Liver (tissue), 8 donors: ENCODE measurements at regions not wholly inside any gene's neighbourhood (a gene's known extent, or its start where the extent isn't known, plus 50 kb on each side); places are given as distances from the start of the nearest gene placed in this dataset.
A peak's percentile ranks its signal among the peaks of the same experiment; 100 is the strongest.

ENCODE experiments used
- DNase-seq: peaks from one replicate; pipeline ENCODE4 v3.0.0-alpha.2; 2017; ENCODE audit warnings: low spot score
- H3K27ac ChIP-seq, 2 donors: one replicate each; pipeline ENCODE4 v1.7.0; 2013; ENCODE audit warnings: inconsistent platforms in 2 of 2, low read length in 2 of 2, control low read depth in 1 of 2, low read depth in 1 of 2, mild to moderate bottlenecking in 1 of 2
- H3K27me3 ChIP-seq, 4 donors: one replicate each; pipeline versions ENCODE4 v1.6.1 to v1.7.0; 2013; ENCODE audit warnings: low read length in 3 of 4, inconsistent platforms in 1 of 4, mild to moderate bottlenecking in 1 of 4, moderate library complexity in 1 of 4; ENCODE audit not compliant: control insufficient read depth in 4 of 4, insufficient read depth in 4 of 4
- H3K36me3 ChIP-seq, 4 donors: one replicate each; pipeline versions ENCODE4 v1.6.1 to v1.7.0; 2013; ENCODE audit warnings: low read length in 3 of 4, mild to moderate bottlenecking in 3 of 4, low read depth in 1 of 4, moderate library complexity in 1 of 4; ENCODE audit not compliant: control insufficient read depth in 4 of 4, insufficient read depth in 3 of 4
- H3K4me1 ChIP-seq, 4 donors: one replicate each; pipeline versions ENCODE4 v1.6.1 to v1.7.0; 2013; ENCODE audit warnings: low read length in 3 of 4, mild to moderate bottlenecking in 3 of 4, moderate library complexity in 1 of 4; ENCODE audit not compliant: control insufficient read depth in 4 of 4, insufficient read depth in 4 of 4
- H3K4me3 ChIP-seq, 3 donors: one replicate each; pipeline versions ENCODE4 v1.6.1 to v1.7.0; 2013; ENCODE audit warnings: low read length in 3 of 3, control low read depth in 1 of 3, low read depth in 1 of 3, mild to moderate bottlenecking in 1 of 3
- H3K9ac ChIP-seq, 2 donors: one replicate each; pipeline ENCODE4 v1.7.0; 2013; ENCODE audit warnings: low read length in 2 of 2, mild to moderate bottlenecking in 2 of 2, moderate library complexity in 2 of 2, control low read depth in 1 of 2, low read depth in 1 of 2
- H3K9me3 ChIP-seq, 4 donors: one replicate each; pipeline versions ENCODE4 v1.6.1 to v1.7.0; 2013; ENCODE audit warnings: low read length in 3 of 4; ENCODE audit not compliant: control insufficient read depth in 4 of 4
- ATF3 ChIP-seq: IDR thresholded peaks from 2 replicates; pipeline ENCODE4 v1.6.1; 2016; ENCODE audit warnings: antibody characterized with exemption
- EGR1 ChIP-seq, 2 donors: IDR thresholded peaks; 2 replicates each; pipeline ENCODE4 v1.6.1; 2016 to 2018; ENCODE audit warnings: antibody characterized with exemption in 2 of 2, low read depth in 2 of 2
- FOXA1 ChIP-seq: IDR thresholded peaks from 2 replicates; pipeline ENCODE4 v1.6.1; 2016; ENCODE audit warnings: antibody characterized with exemption
- GABPA ChIP-seq, 2 donors: IDR thresholded peaks in 1 of 2; conservative IDR thresholded peaks in 1 of 2; 2 replicates each; pipeline ENCODE4 v1.6.1; 2016; ENCODE audit warnings: antibody characterized with exemption in 2 of 2, mild to moderate bottlenecking in 1 of 2, moderate library complexity in 1 of 2
- HNF4A ChIP-seq, 2 donors: conservative IDR thresholded peaks; 2 replicates each; pipeline ENCODE4 v1.6.1; 2016; ENCODE audit warnings: antibody characterized with exemption in 2 of 2, mild to moderate bottlenecking in 2 of 2
- HNF4G ChIP-seq: IDR thresholded peaks from 2 replicates; pipeline ENCODE4 v1.6.1; 2016; ENCODE audit warnings: antibody characterized with exemption
- JUND ChIP-seq, 2 donors: IDR thresholded peaks; 2 replicates each; pipeline ENCODE4 v1.6.1; 2016; ENCODE audit warnings: antibody characterized with exemption in 2 of 2
- NR2F2 ChIP-seq: IDR thresholded peaks from 2 replicates; pipeline ENCODE4 v1.6.1; 2016; ENCODE audit warnings: antibody characterized with exemption
- RXRA ChIP-seq, 2 donors: IDR thresholded peaks; 2 replicates each; pipeline ENCODE4 v1.6.1; 2017 to 2018; ENCODE audit warnings: antibody characterized with exemption in 2 of 2, mild to moderate bottlenecking in 1 of 2
- SP1 ChIP-seq: IDR thresholded peaks from 2 replicates; pipeline ENCODE4 v1.6.1; 2018; ENCODE audit warnings: antibody characterized with exemption, mild to moderate bottlenecking
- TAF1 ChIP-seq: conservative IDR thresholded peaks from 2 replicates; pipeline ENCODE4 v1.6.1; 2016; ENCODE audit warnings: antibody characterized with exemption, mild to moderate bottlenecking
- YY1 ChIP-seq: IDR thresholded peaks from 2 replicates; pipeline ENCODE4 v1.6.1; 2016; ENCODE audit warnings: antibody characterized with exemption, mild to moderate bottlenecking
- WGBS: extraction: QIAGEN DNeasy Blood & Tissue Kit; methylation state at CpG from one replicate; pipeline ENCODE4 v1.1.7; 2013; 5-methylcytosine and 5-hydroxymethylcytosine counted together
- TF ChIP-seq, protein P1 (sequence below): fragments of 150-350 bp; IDR thresholded peaks from 2 replicates; pipeline ENCODE4 v1.5.1; 2017; ENCODE audit warnings: improper control_type of control experiment, low read depth, low read length; ENCODE audit not compliant: missing input control
- TF ChIP-seq, protein P2 (sequence below): IDR thresholded peaks from 2 replicates; pipeline ENCODE4 v1.6.1; 2016; ENCODE audit warnings: antibody characterized with exemption, mild to moderate bottlenecking
- donor health status: healthy.
- donor health status: healthy.
- donor health status: healthy.
- donor health status: healthy.
- donor health status: healthy.

GRCh38 chr2:145108361-145108778 lies 588.5 kb upstream of the ZEB2 start:
- H3K4me3 ChIP-seq, result no peak overlapping the region
- TF ChIP-seq NR2F2 (no peak), HNF4A (conservative IDR thresholded peaks at IDR 0.05) (peak; percentile 27 to 45)
- H3K27ac ChIP-seq, result no peak overlapping the region
- H3K4me1 ChIP-seq, result no peaks in the 10 kb centered on the region
- no peaks in the 10 kb centered on the region for H3K36me3 ChIP-seq
- H3K27me3 ChIP-seq, result no peaks in the 10 kb centered on the region
- no peaks in the 10 kb centered on the region for H3K9me3 ChIP-seq
- 56% methylated on average over 10 of the region's 10 CpGs for WGBS
- DNase-seq, result no peak
- no peak overlapping the region for H3K9ac ChIP-seq

DNA sequence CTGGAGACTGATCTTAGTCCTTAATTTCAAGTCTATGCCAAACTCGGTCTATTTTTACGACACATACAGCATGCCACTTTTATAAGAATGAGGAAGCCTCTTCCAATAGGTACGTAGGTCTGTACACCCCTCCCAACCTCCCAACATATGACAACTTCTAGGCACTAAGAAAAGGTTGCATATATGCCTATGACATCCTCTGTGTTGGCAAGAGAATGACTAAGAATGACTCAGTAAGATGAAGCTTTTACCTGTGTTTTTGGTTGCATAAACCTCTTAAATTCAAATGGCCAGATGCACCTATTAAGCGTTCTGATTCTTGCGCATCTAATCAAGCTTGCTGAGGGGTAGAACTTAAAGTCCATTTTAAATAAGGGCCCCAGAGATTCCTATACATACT lies 586.4 kb upstream of the ZEB2 start:
- WGBS, result 92% methylated on average over 5 of the region's 5 CpGs
- Histone ChIP-seq H3K9me3 (no peaks in the 10 kb centered on the region), H3K27me3 (no peaks in the 10 kb centered on the region), H3K9ac (no peak overlapping the region), H3K4me1 (no peaks in the 10 kb centered on the region), H3K36me3 (no peaks in the 10 kb centered on the region), H3K4me3 (no peak overlapping the region), H3K27ac (no peak overlapping the region)
- no peak for TF ChIP-seq NR2F2
- TF ChIP-seq SP1, result no peak
- no peak for TF ChIP-seq EGR1 (IDR thresholded peaks at IDR 0.05; ENCODE audit: low read depth in 2 of 2)
- TF ChIP-seq, protein P1, sequence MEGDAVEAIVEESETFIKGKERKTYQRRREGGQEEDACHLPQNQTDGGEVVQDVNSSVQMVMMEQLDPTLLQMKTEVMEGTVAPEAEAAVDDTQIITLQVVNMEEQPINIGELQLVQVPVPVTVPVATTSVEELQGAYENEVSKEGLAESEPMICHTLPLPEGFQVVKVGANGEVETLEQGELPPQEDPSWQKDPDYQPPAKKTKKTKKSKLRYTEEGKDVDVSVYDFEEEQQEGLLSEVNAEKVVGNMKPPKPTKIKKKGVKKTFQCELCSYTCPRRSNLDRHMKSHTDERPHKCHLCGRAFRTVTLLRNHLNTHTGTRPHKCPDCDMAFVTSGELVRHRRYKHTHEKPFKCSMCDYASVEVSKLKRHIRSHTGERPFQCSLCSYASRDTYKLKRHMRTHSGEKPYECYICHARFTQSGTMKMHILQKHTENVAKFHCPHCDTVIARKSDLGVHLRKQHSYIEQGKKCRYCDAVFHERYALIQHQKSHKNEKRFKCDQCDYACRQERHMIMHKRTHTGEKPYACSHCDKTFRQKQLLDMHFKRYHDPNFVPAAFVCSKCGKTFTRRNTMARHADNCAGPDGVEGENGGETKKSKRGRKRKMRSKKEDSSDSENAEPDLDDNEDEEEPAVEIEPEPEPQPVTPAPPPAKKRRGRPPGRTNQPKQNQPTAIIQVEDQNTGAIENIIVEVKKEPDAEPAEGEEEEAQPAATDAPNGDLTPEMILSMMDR, result no peak
- TF ChIP-seq TAF1, result no peak
- TF ChIP-seq YY1, result no peak
- no peak for DNase-seq

GRCh38 chr2:145102706-145103105 lies 582.8 kb upstream of the ZEB2 start:
- H3K9me3 ChIP-seq, result no peaks in the 10 kb centered on the region
- no peaks in the 10 kb centered on the region for H3K27me3 ChIP-seq
- TF ChIP-seq EGR1 (IDR thresholded peaks at IDR 0.05; ENCODE audit: low read depth in 2 of 2) (no peak), JUND (IDR thresholded peaks at IDR 0.05) (no peak), FOXA1 (no peak), TAF1 (no peak), ATF3 (no peak), GABPA (IDR thresholded peaks at IDR 0.05 in 1 of 2, conservative IDR thresholded peaks at IDR 0.05 in 1 of 2) (no peak), RXRA (IDR thresholded peaks at IDR 0.05) (no peak), HNF4G (no peak), SP1 (no peak), YY1 (no peak), NR2F2 (no peak)
- TF ChIP-seq, protein P2, sequence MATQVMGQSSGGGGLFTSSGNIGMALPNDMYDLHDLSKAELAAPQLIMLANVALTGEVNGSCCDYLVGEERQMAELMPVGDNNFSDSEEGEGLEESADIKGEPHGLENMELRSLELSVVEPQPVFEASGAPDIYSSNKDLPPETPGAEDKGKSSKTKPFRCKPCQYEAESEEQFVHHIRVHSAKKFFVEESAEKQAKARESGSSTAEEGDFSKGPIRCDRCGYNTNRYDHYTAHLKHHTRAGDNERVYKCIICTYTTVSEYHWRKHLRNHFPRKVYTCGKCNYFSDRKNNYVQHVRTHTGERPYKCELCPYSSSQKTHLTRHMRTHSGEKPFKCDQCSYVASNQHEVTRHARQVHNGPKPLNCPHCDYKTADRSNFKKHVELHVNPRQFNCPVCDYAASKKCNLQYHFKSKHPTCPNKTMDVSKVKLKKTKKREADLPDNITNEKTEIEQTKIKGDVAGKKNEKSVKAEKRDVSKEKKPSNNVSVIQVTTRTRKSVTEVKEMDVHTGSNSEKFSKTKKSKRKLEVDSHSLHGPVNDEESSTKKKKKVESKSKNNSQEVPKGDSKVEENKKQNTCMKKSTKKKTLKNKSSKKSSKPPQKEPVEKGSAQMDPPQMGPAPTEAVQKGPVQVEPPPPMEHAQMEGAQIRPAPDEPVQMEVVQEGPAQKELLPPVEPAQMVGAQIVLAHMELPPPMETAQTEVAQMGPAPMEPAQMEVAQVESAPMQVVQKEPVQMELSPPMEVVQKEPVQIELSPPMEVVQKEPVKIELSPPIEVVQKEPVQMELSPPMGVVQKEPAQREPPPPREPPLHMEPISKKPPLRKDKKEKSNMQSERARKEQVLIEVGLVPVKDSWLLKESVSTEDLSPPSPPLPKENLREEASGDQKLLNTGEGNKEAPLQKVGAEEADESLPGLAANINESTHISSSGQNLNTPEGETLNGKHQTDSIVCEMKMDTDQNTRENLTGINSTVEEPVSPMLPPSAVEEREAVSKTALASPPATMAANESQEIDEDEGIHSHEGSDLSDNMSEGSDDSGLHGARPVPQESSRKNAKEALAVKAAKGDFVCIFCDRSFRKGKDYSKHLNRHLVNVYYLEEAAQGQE, result no peak
- 93% methylated on average over 2 of the region's 2 CpGs for WGBS
- no peak overlapping the region for H3K9ac ChIP-seq
- no peak overlapping the region for H3K27ac ChIP-seq
- no peaks in the 10 kb centered on the region for H3K4me1 ChIP-seq
- H3K4me3 ChIP-seq, result no peak overlapping the region
- no peak for DNase-seq
- H3K36me3 ChIP-seq, result no peaks in the 10 kb centered on the region
